Stomach (tissue), 4 donors: ENCODE measurements at regions not wholly inside any gene's neighbourhood (a gene's known extent, or its start where the extent isn't known, plus 50 kb on each side); places are given as distances from the start of the nearest gene placed in this dataset.

Experiments
- CTCF ChIP-seq, 7 experiments: fragments of 450-650 bp in 4 of 7; fragments of 200-600 bp in 3 of 7; sonication (generic) in 3 of 7; IDR thresholded peaks; one replicate each; pipeline ENCODE4 v1.5.1; 2016 to 2019; ENCODE audit warnings: antibody characterized with exemption in 7 of 7, control low read depth in 2 of 7, mild to moderate bottlenecking in 1 of 7
- POLR2A ChIP-seq, 4 donors: fragments of 450-650 bp; IDR thresholded peaks; one replicate each; pipeline ENCODE4 v1.6.1; 2016; ENCODE audit warnings: antibody characterized with exemption in 4 of 4, control low read depth in 2 of 4, mild to moderate bottlenecking in 1 of 4, moderate library complexity in 1 of 4

DNA sequence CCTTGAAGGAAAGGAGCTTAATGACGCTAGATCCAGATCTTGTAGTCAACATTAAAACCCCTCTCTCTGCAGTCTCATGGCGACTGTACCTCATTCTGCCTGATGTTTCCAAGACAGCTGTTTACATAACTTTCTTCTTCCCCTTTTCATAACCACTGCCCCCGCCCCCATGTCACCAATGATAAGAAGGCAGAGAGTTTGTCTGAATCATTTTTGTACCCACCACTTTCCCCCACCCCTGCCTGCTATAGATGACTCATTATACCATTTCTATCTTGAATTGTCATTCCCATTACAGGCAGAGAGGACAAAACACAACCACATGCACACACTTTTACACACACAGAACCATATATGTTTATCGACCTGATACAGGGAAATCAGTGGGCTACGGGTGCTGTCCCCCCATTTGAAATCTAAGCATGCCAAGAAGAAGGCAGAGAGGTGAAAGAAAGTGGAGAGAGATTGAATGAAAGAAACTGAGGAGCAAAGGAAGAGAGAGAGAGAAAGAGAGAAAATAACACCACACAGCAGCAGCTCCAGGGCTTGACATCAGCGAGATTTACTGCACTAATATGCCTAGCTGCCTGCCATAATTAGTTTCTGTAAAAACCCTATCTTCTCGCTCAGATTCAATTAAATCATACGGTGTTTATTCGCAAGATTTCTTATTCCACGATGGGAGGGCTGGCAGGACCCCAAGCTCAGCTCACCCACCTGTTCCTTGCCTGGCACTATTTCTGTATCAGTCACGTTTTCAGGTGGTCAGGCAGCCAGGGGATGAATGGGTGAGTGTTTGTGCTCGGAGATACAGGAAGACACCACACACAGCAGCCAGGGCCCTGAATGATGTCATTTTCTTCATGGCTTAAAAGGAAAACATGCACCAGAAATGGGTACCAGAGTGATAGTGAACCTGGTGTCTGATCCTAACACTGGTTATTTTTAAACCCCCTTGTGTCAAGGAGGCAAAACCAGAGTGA is 114.3 kb upstream of the SERP2 start:
- TF ChIP-seq CTCF (IDR thresholded peaks at IDR 0.05) (no peak), POLR2A (IDR thresholded peaks at IDR 0.05) (no peak)
